ENCODE measurements at regions not wholly inside any gene's neighbourhood (a gene's known extent, or its start where the extent isn't known, plus 50 kb on each side); places are given as distances from the start of the nearest gene placed in this dataset.

DNA sequence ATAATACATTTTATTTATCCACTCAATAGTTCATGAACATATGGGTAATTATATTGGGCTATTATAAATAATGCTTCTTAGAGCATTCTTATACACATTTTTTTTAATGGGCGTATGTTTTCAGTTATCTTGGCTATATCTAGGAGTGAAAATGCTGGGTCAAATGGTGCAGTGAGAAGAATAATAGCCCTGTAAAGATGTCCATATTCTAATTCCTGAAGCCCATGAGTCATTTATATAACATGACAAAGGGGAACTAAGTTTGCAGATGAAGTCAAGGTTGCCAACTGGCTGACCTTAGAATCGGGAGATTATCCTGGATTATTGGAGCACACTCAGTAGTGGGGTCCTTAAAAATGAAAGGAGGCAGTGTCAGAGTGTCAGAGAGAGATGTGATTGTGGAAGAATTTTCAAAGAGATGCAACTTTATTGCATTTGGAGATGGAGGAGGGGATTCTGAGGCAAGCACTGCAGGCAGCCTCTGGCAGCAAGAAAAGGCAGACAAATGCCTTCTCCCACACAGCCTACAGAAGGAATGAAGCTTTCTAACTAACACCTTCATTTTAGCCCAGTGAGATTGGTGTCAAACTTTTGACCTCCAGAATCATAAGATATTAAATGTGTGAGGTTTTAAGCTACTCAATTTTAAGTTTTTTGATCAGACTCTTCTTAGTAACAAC lies 106.1 kb upstream of the HS3ST1 start:
- no peak overlapping the region for H3K4me3 ChIP-seq (ENCODE audit: control insufficient read depth, low read depth, low read length)
- TF ChIP-seq, protein P1, sequence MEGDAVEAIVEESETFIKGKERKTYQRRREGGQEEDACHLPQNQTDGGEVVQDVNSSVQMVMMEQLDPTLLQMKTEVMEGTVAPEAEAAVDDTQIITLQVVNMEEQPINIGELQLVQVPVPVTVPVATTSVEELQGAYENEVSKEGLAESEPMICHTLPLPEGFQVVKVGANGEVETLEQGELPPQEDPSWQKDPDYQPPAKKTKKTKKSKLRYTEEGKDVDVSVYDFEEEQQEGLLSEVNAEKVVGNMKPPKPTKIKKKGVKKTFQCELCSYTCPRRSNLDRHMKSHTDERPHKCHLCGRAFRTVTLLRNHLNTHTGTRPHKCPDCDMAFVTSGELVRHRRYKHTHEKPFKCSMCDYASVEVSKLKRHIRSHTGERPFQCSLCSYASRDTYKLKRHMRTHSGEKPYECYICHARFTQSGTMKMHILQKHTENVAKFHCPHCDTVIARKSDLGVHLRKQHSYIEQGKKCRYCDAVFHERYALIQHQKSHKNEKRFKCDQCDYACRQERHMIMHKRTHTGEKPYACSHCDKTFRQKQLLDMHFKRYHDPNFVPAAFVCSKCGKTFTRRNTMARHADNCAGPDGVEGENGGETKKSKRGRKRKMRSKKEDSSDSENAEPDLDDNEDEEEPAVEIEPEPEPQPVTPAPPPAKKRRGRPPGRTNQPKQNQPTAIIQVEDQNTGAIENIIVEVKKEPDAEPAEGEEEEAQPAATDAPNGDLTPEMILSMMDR (IDR thresholded peaks at IDR 0.05; ENCODE audit: control insufficient read depth, insufficient read depth, low read depth, low read length, missing control alignments), result no peak
- DNase-seq (ENCODE audit: low read depth), result no peak

DNA sequence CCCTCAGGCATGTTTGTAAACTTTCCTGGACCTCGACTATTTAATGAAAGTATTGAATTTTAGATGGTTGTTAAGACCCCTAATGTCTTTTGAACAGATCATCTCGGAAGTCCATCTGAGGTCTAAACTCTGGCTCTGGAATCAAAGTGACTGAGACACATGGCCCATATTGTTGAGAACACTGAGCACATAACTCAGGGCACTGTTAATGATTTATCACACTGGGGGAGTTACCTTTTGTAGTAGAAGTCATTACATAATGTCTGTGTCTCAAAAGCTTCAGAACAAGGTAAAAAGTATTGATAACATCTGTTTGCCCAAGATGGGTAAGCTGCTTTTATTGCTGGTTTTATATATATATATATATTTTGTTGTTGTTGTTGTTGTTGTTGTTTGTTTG lies 103.4 kb upstream of the HS3ST1 start:
- no peak overlapping the region for H3K4me3 ChIP-seq (ENCODE audit: control insufficient read depth, low read depth, low read length)
- TF ChIP-seq, protein P1 (IDR thresholded peaks at IDR 0.05; ENCODE audit: control insufficient read depth, insufficient read depth, low read depth, low read length, missing control alignments), result no peak
- DNase-seq (ENCODE audit: low read depth), result no peak

DNA sequence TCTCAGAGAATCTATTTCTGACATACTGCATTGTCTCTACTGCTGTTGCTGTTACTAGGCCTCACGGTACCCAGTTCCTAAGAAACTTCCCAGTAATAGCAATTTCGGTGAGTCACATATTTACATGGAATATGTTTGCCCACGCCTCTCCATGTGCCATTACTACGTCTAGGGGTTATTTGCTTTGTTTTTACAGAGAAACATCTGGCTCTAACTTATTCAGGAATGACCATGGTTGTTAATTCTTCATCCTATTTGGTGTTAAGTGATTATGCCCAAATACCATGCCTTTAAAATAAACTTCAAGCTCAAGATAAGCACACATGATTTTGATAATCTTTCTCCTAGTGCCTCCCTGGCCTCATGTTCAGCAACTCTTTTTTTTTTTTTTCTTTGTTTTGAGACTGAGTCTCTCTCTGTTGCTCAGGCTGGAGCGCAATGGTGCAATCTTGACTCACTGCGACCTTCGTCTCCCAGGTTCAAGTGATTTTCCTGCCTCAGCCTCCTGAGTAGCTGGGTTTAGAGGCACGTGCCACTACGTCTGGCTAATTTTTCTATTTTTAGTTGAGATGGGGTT lies 101.0 kb upstream of the HS3ST1 start:
- DNase-seq (ENCODE audit: low read depth), result no peak

DNA sequence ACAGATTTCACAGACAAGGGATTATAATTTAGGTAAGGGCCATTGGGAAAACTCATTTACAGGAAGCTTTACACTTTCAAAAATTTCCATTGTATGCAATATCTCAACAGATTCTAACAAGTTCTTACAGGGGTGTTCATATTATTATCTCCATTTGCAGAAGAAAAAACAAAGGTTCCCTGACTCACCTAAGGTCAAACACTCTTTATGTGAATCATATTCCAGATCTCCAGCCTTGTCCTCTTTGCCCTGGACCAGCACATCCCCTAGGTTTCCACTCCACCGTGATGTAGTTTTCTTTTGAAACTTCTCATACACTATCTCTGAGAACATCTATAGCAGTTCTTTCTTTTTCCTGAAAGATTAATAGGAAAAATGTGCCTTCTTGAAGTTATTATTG lies 96.4 kb upstream of the HS3ST1 start:
- DNase-seq (ENCODE audit: low read depth), result no peak
- TF ChIP-seq, protein P1 (IDR thresholded peaks at IDR 0.05; ENCODE audit: control insufficient read depth, insufficient read depth, low read depth, low read length, missing control alignments), result no peak
- no peak overlapping the region for H3K4me3 ChIP-seq (ENCODE audit: control insufficient read depth, low read depth, low read length)

More for the DNA sequence above, 101.0 kb upstream of the HS3ST1 start:
- TF ChIP-seq, protein P1 (IDR thresholded peaks at IDR 0.05; ENCODE audit: control insufficient read depth, insufficient read depth, low read depth, low read length, missing control alignments), result no peak
- no peak overlapping the region for H3K4me3 ChIP-seq (ENCODE audit: control insufficient read depth, low read depth, low read length)

DNA sequence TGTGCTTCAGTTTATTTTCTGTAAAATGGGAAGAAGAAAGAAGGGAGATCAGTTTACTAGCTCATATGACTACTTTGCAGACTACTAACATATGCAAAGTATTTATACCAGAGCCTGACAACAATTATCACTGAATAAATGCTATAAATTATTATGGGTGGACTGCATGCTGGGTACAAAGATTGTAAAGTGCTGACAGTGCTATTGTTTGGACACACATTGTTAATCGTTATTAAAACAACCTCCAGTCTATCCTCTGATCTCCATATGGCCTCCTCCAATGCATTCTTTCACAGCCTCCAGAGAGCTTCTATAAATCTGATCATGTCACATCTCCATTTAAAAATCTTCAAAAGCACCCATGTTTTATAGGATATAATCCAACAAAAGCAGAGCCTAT lies 90.1 kb upstream of the HS3ST1 start:
- TF ChIP-seq, protein P1 (IDR thresholded peaks at IDR 0.05; ENCODE audit: control insufficient read depth, insufficient read depth, low read depth, low read length, missing control alignments), result no peak
- H3K4me3 ChIP-seq (ENCODE audit: control insufficient read depth, low read depth, low read length), result no peak overlapping the region
- no peak for DNase-seq (ENCODE audit: low read depth)

DNA sequence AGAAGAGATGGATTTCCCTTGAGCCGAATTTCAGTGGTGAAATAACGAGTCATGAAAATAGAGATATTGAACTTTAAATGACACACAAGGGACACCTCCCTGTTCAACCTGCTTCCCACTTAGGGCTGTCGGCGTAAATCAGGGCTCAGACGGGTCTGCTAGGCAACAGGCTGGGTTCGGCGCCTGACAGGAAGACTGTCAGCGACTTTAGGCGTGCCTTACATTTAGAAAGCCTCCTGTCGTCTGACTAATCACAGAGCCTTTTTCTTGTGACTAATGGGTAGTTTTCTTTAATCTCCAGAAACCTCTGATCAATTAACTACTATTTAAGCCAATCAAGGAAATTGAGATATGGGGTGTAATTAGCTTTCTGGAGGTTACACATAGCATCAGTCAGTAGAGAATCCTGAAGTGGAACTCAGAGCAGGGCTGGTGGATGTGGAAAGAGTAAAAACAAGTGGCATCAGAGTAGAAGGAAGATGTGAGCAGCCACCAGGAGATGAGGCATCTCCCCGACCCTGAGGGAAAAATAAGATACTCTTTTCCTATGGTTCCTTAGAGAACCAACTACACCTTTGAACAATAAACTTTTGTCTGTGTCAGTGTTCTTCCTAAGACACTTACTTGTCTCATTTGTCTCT lies 86.2 kb upstream of the HS3ST1 start:
- TF ChIP-seq, protein P1 (IDR thresholded peaks at IDR 0.05; ENCODE audit: control insufficient read depth, insufficient read depth, low read depth, low read length, missing control alignments), result no peak
- H3K4me3 ChIP-seq (ENCODE audit: control insufficient read depth, low read depth, low read length), result no peak overlapping the region
- no peak for DNase-seq (ENCODE audit: low read depth)
